CD14-positive monocyte (primary cell): ENCODE measurements at regions not wholly inside any gene's neighbourhood (a gene's known extent, or its start where the extent isn't known, plus 50 kb on each side); places are given as distances from the start of the nearest gene placed in this dataset.

Experiments
- DNase-seq, 3 donors: peaks; one replicate each; pipeline ENCODE4 v3.0.0-alpha.2; 2011 to 2022
- H2AFZ ChIP-seq: 2 replicates; pipeline ENCODE4 v1.6.0; 2012; ENCODE audit warnings: mild to moderate bottlenecking, low read depth, low read length, inconsistent platforms; ENCODE audit not compliant: insufficient read depth, poor library complexity, severe bottlenecking
- H3K27ac ChIP-seq, 2 donors: 1 replicate in 1 of 2; 2 replicates in 1 of 2; pipeline ENCODE4 v1.5.1; 2012 to 2013; ENCODE audit warnings: low read length in 2 of 2, control low read depth in 1 of 2, inconsistent platforms in 1 of 2, low read depth in 1 of 2, mild to moderate bottlenecking in 1 of 2
- H3K27me3 ChIP-seq, 2 donors: one replicate each; pipeline versions ENCODE4 v1.6.0 to v1.6.1; 2011 to 2013; ENCODE audit warnings: low read length in 2 of 2; ENCODE audit not compliant: control insufficient read depth in 2 of 2, insufficient read depth in 2 of 2
- H3K36me3 ChIP-seq, 2 donors: replicated peaks in 1 of 2; 1 replicate in 1 of 2; 2 replicates in 1 of 2; pipeline versions ENCODE4 v1.5.1 to v1.6.1; 2012 to 2013; ENCODE audit warnings: low read length in 2 of 2, control low read depth in 1 of 2, inconsistent platforms in 1 of 2, mild to moderate bottlenecking in 1 of 2; ENCODE audit not compliant: insufficient read depth in 2 of 2, control insufficient read depth in 1 of 2
- H3K4me1 ChIP-seq, 2 donors: 1 replicate in 1 of 2; 2 replicates in 1 of 2; pipeline versions ENCODE4 v1.5.1 to v1.6.1; 2012 to 2013; ENCODE audit warnings: low read length in 2 of 2, control low read depth in 1 of 2, inconsistent platforms in 1 of 2, mild to moderate bottlenecking in 1 of 2, moderate library complexity in 1 of 2; ENCODE audit not compliant: insufficient read depth in 2 of 2, control insufficient read depth in 1 of 2
- H3K4me2 ChIP-seq: replicated peaks from 2 replicates; pipeline ENCODE3; 2012; ENCODE audit warnings: low read length, moderate library complexity, mild to moderate bottlenecking; ENCODE audit not compliant: poor library complexity, severe bottlenecking; ENCODE audit errors: extremely low read depth
- H3K4me3 ChIP-seq, 3 experiments: fragments of 200-600 bp in 1 of 3; sonication (generic) in 1 of 3; replicated peaks in 1 of 3; 1 replicate in 2 of 3; 2 replicates in 1 of 3; pipeline ENCODE4 v1.5.1; 2011 to 2013; ENCODE audit warnings: low read length in 3 of 3, mild to moderate bottlenecking in 3 of 3, control low read depth in 2 of 3, low read depth in 2 of 3, inconsistent platforms in 1 of 3, moderate library complexity in 1 of 3
- H3K79me2 ChIP-seq: 2 replicates; pipeline ENCODE4 v1.6.0; 2012; ENCODE audit warnings: mild to moderate bottlenecking, control low read depth, inconsistent platforms, low read length, moderate library complexity; ENCODE audit not compliant: insufficient read depth
- H3K9ac ChIP-seq: 2 replicates; pipeline ENCODE4 v1.6.0; 2017; ENCODE audit warnings: low read length, mild to moderate bottlenecking; ENCODE audit not compliant: insufficient read depth, poor library complexity, severe bottlenecking
- H3K9me3 ChIP-seq, 2 donors: replicated peaks in 1 of 2; 1 replicate in 1 of 2; 2 replicates in 1 of 2; pipeline versions ENCODE4 v1.5.1 to v1.6.1; 2012 to 2013; ENCODE audit warnings: low read length in 2 of 2, control low read depth in 1 of 2; ENCODE audit not compliant: control insufficient read depth in 1 of 2, insufficient read depth in 1 of 2
- H4K20me1 ChIP-seq: 2 replicates; pipeline ENCODE4 v1.6.0; 2012; ENCODE audit warnings: mild to moderate bottlenecking, low read length, control low read depth, moderate library complexity; ENCODE audit not compliant: insufficient read depth
- H3K27ac Mint-ChIP-seq, 7 donors: one replicate each; pipeline ENCODE4 v1.8.0; 2020; ENCODE audit warnings: mild to moderate bottlenecking in 7 of 7, mixed read lengths in 7 of 7, moderate library complexity in 6 of 7, inconsistent platforms in 2 of 7
- H3K27me3 Mint-ChIP-seq, 3 donors: one replicate each; pipeline ENCODE4 v1.8.0; 2021 to 2022; ENCODE audit warnings: low read depth in 3 of 3, mild to moderate bottlenecking in 3 of 3, mixed read lengths in 3 of 3, moderate library complexity in 3 of 3, inconsistent platforms in 1 of 3
- H3K36me3 Mint-ChIP-seq, 2 donors: one replicate each; pipeline ENCODE4 v1.8.0; 2020; ENCODE audit warnings: mixed read lengths in 2 of 2, inconsistent platforms in 1 of 2, mild to moderate bottlenecking in 1 of 2
- H3K4me1 Mint-ChIP-seq: one replicate; pipeline ENCODE4 v1.8.0; 2020; ENCODE audit warnings: mild to moderate bottlenecking, mixed read lengths
- H3K4me3 Mint-ChIP-seq, 2 donors: one replicate each; pipeline ENCODE4 v1.8.0; 2020; ENCODE audit warnings: mild to moderate bottlenecking in 2 of 2, mixed read lengths in 2 of 2, moderate library complexity in 1 of 2
- H3K9me3 Mint-ChIP-seq, 7 donors: one replicate each; pipeline ENCODE4 v1.8.0; 2020 to 2022; ENCODE audit warnings: mixed read lengths in 7 of 7, mild to moderate bottlenecking in 6 of 7, moderate library complexity in 6 of 7, inconsistent platforms in 2 of 7
- CTCF ChIP-seq: fragments of 200-600 bp; IDR thresholded peaks from one replicate; pipeline ENCODE4 v1.8.0; 2022; ENCODE audit warnings: antibody characterized with exemption, mild to moderate bottlenecking
- WGBS: methylation state at CpG from one replicate; pipeline ENCODE4 v1.1.5; 2013; ENCODE audit warnings: missing lambda C conversion rate; ENCODE audit not compliant: insufficient coverage; 5-methylcytosine and 5-hydroxymethylcytosine counted together
- intact Hi-C, 2 donors: fragments of 100-400 bp; cut with micrococcal nuclease; formaldehyde crosslinking; loops; one replicate each; pipeline versions ENCODE4 v1.15.0 to v1.15.1; 2023

DNA sequence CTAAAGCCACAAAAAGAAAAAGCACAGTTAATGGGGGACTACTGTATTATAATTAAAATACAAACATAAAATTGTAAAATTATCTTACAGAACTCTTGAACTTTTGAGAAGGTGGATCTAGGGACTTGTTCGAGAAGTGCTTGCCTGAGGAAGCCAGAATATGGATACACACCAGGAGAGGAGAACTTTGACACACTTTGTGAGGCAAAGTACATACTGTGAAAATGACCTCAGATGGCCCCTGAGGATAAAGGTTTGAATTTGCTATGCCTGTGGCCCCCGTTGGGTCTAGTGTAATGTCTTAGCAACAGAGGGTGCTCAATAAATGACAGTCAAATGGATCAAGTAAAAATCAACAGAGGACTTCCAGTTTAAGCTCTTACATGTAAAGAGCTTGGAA is 148.2 kb upstream of the CYP1B1 start:
- 86% methylated on average over 1 of the region's 2 CpGs for WGBS
- Mint-ChIP-seq H3K36me3 (peaks cover 0 to 8% of the 10 kb centered on the region in 2 donors), H3K4me1 (peaks cover 12% of the 10 kb centered on the region), H3K27me3 (peaks cover 31 to 41% (median 35%) of the 10 kb centered on the region in 3 donors), H3K27ac (no peak overlapping the region), H3K4me3 (no peak overlapping the region), H3K9me3 (peaks cover 4 to 15% (median 11%) of the 10 kb centered on the region in 7 donors)
- Histone ChIP-seq H3K27me3 (peaks cover 24 to 25% of the 10 kb centered on the region in 2 donors), H3K4me1 (peaks cover 1 to 3% of the 10 kb centered on the region in 2 donors), H3K9me3 (no peaks in the 10 kb centered on the region), H3K27ac (no peak overlapping the region), H2AFZ (no peak overlapping the region), H4K20me1 (no peaks in the 10 kb centered on the region), H3K9ac (no peak overlapping the region), H3K4me3 (no peak overlapping the region), H3K79me2 (no peaks in the 10 kb centered on the region), H3K4me2 (no peak overlapping the region), H3K36me3 (no peaks in the 10 kb centered on the region)
- TF ChIP-seq CTCF = no peak
- DNase-seq = no peak
- intact Hi-C loops = no loop called here

DNA sequence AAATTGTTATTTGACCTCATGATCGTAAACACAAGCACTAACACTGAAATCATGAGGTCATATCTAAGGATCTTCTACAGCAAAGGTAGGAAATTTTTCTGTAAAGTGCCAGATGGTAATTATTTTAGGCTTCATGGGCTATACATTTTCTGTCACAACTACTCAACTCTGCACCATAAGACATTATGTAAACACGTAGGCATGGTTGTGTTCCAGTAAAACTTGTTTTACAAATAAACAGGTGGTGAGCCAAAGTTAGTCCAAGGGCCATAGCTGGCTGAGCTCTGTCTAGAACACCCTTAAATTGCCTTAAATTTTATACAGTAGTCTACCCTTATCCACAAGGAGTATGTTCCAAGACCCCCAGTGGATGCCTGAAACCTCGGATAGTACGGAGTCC is 147.3 kb upstream of the CYP1B1 start:
- no peaks in the 10 kb centered on the region for H3K9me3 ChIP-seq
- no peak for DNase-seq
- intact Hi-C loops = no loop called here
- no peak for TF ChIP-seq CTCF
- no peak overlapping the region for H3K4me3 Mint-ChIP-seq
- H3K27ac ChIP-seq = no peak overlapping the region
- no CpG with 5 or more reads among the region's 4 CpGs for WGBS
- H3K9me3 Mint-ChIP-seq = peaks cover 0 to 15% (median 11%) of the 10 kb centered on the region in 7 donors
- peaks cover 21% of the 10 kb centered on the region for H3K4me1 Mint-ChIP-seq
- no peak overlapping the region for H2AFZ ChIP-seq
- no peak overlapping the region for H3K4me3 ChIP-seq
- no peaks in the 10 kb centered on the region for H3K79me2 ChIP-seq
- H3K36me3 ChIP-seq = no peaks in the 10 kb centered on the region
- H3K4me2 ChIP-seq = no peak overlapping the region
- H3K27me3 Mint-ChIP-seq = peaks cover 36 to 37% (median 36%) of the 10 kb centered on the region in 3 donors
- peaks cover 24 to 25% of the 10 kb centered on the region in 2 donors for H3K27me3 ChIP-seq
- H3K4me1 ChIP-seq = peaks cover 10% of the 10 kb centered on the region in 2 donors
- H3K27ac Mint-ChIP-seq = no peak overlapping the region
- H4K20me1 ChIP-seq = no peaks in the 10 kb centered on the region
- peaks cover 0 to 11% of the 10 kb centered on the region in 2 donors for H3K36me3 Mint-ChIP-seq
- H3K9ac ChIP-seq = no peak overlapping the region
